GOT3 (cell line): ENCODE measurements at regions not wholly inside any gene's neighbourhood (a gene's known extent, or its start where the extent isn't known, plus 50 kb on each side); places are given as distances from the start of the nearest gene placed in this dataset.
A peak's percentile ranks its signal among the peaks of the same experiment; 100 is the strongest.
"Not testable (repeated sequence)": the region's sequence is repeated elsewhere in the genome, so short reads cannot be mapped to it uniquely, and the experiment has no call there.

Experiments used
- DNase-seq: peaks from one replicate; lab custom pipeline; 2025; ENCODE audit warnings: mixed read lengths; lab: John Stamatoyannopoulos, UW

DNA sequence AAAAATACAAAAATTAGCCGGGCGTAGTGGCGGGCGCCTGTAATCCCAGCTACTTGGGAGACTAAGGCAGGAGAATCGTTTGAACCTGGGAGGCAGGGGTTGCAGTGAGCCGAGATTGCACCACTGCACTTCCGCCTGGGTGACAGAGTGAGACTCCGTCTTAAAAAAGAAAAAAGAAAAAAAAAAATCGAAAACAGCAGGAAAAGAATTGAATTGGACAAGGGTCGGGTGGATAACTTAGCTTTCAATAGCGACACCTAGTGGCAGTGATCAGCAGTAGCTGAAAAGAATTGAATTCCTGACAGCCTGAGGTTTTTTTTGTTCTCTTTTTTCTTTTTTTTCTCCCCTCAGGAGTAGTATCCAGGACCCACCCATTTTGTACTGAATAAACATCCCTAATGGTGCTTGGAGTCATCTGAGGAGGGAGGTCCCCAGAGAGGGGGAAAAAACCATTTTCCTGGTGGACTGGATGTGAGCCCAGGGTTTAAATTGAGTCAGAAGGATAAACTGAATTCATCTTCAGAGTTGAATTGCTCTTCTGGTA is 55.1 kb downstream of the CYCS start:
- peak; percentile 54 for DNase-seq

DNA sequence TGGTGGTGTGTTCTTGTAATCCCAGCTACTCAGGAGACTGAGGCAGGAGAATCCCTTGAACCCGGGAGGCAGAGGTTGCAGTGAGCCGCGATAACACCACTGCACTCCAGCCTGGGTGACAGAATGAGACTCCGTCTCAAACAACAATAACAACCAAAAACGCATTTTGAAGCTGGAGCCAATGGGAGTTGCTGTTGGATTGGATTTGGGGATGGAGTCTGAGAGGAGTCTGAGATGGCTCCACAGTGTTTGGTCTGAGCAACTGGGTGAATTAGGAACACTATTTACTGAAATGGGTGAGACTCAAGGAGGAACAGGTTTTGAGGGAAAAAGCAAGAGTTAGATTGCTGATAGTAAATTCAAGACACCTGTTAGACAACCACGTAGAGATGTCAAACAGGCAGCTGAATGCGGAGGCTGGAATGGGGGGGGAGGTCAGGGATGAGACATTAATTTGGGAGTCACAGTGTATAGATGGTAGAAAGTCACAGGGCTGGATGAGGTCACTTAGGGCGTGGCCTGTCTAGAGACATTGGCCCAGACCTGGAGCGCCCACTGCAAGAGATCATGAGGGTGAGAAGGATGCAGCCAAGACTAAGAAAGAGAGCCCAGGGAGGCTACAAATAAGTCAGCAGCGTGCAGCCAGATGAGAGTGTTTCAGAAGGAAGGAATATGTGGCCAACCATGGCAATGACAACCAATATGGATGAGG is 56.4 kb downstream of the CYCS start:
- no peak for DNase-seq

DNA sequence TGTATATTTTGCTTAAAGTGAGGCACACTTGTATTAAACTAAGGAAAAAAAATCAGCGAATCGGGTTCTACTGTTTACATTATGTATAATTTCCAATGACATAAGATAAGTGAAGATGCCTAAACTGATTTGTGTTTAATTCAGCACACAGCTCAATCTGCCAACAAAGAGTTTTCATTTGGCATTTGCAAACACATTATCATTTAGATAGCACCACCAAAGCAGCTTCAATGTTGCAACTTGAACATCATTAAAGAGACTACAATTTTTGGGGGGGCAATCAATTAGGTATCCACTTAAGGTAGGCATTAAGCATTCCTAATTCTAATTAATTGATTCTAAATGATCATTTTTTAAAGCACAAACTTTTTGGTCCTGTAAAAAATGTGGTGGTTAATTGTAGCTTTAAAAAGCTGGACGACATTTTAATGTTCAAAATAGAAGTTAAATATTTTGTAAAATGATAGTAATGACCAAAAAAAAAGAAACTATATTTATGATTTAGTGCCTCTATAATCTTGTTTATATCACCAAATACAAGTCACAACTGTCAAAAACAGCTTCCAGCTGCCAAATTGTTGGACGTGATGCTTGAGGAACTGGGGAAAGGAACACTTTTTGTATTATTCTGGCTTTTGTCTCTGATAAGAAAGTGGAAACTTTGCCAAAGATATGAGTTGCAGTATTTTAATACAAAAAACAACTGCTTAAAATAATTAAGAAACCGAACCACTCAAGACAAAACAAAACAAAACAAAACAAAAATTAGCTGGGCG is 57.1 kb downstream of the CYCS start:
- DNase-seq: no peak

DNA sequence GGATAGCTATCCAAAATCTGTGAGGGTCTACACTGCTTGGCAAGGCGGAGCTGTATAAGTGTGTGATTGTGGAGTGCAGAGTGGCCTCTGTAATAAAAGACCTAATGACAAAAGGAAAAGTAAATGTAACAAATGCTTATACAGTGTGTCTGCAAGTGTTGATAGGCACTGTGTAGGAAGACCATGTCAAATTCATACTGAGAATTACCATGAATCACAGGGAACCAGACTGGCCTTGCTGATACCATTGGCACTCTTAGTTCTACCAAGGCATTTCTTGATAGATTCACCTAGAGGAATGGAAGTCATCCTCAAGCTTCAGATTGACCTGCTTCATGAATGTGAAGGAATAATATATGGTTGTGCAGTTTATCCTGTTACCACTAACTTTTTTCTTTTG is 58.8 kb downstream of the CYCS start:
- no peak for DNase-seq

DNA sequence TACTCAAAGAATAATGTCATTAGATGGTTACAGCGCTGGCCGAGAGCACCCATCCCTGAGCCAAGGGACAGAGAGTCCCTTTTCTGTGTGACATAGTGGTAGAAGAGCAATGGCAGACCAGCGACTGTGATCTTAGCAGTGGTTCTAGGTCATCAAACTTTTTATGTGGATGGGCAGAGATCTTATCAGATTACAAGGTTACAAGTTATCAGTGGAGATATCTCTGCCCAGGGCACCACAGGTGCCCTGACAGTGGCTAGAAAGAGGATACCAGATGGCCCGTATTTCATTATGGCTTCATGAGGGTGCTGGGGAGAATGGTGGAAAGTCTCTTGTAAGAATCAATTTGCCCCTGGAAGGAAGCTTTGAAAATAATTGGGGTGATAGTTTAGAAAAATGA is 62.7 kb downstream of the CYCS start:
- no peak for DNase-seq

DNA sequence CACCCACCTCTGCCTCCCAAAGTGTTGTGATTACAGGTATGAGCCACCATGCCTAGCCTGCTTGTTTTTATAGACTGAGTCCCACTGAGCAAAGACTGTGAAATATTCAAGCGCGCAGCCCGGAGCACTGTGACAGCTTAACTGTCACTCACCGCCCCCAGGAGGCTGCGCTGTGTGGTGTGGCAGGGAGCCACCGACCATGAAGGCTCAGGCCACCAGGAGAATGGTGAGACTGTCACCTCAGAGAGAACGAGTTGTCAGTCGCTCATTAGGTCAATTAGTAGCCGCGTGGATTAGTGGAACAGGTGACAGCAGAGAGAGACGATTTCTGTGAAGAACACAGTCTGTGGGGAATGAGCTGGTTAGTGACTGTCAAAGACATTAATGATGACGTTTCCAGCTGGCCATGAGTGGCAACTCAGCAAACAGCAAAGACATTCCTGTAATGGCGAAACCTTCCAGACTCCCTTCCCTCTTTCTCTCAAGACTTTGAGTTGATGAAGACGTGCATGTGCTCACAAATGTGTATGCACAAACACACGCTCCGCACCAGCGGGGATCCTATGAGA is 64.5 kb downstream of the CYCS start:
- DNase-seq: no peak

DNA sequence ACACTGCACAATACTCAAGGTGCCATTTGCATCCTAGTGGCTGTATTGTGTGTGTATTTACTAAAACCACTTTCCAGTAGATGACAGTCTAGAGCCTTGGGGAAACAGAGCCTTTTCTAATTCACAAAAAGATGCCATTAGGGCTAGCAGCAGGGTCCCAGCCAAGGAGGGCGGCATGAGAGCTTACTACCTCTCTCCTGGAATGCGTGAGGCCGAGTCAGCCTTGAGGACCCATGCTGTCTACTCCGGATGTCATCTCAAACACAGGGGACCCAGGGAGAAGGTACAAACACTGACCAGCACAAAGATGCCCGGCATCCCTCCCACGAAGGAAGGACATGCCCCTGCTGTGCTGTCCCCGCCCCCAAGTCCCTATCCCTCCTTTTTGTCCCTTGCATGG is 65.5 kb downstream of the CYCS start:
- no peak for DNase-seq

DNA sequence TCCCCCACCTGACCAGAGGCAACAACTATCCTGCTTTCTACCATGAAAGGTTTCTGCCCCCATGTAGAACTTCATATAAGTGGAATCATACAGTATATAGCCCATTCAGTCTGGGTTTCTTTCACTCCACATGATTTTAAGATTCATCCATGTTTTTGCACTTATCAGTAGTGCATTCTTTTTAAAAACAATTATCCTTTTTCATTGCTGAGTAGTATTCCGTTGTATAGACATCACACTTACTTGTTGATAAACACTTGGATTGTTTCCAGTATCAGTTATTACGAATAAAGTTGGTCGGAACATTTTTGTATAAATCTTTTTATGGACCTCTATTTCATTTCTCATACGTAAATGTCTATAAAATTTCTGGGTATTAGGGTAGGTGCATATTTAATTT is 68.7 kb downstream of the CYCS start:
- DNase-seq: no peak

DNA sequence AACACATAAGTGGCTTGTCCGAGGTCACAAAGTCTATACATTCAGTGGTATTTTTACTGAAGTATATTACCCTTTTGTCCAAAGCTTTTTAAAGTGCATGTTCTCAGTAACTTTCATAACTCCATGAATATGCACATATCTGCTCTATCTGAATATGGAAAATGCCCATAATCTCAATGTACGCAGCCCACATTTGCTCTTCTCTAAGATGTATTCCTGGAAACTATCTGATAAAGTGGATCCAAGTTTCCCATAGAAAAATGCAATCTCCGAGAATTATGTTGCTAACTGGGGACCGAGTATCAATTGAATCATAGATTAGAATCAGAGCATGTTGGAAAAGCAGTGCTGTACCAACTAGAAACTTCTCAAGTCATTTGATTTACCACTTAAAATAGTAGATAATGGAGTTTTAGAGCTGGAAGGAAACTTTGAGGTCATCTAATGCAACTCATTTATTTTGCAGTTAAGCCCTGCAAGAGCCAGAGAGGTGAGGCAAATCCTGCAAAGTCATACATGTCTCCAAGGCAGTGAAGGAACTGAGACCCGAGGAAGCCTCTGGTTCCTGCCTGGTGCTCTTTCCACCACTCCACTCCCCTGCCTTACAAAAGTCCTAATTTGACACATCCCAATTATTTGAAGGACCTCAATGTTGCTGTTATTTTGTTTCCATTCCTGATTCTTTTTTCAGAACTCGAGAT is 69.4 kb downstream of the CYCS start:
- no peak for DNase-seq

DNA sequence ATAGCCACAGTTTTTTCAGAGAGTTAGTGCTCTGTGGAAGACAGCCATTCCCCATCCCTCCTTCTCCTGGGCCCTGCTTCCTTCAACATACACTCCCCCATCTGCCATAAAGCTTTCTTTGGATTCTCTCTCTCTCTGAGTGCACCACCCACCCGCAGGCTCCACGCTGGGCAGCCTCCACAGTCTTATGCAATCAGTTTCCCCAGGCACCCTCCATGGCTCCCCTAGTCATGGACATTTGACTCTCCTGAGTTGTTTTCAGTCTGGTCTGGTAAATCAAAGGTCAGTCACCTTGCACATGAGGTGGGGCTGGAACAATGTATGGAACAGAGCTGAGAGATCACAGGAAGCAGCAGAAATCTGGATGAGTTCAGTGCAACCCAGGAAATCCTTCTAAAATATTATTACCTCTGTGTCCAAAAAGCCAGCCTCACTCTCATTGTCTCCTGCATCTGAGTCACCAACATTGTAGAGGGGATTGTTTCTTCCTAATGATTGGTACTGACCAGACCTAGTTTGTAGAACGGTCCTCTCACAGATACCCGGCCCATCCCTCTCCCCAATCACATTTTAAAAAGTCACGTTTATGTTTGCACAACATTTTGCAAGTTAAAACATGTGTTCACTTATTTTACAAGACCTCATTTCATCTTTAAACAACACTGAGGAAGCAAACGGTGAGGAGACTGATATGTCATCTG is 70.1 kb downstream of the CYCS start:
- no peak for DNase-seq

DNA sequence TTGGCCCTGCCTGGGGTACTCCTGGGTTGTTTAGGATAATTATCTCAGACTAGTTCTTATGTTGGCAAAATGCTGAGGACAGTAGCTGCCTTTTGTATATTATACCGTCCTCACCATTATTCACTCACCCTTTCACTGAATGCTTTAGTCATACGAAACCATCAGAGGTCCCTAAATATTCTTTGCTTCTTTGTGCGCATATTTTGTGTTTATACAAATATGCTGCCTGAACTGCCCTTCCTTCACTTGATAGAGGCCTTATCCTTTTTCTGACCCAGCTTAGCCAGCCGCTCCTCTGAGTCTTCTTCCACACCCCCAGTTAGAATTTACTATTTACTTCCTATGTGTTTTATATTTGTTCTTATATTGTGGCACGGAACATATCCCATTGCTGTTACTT is 70.2 kb upstream of the OSBPL3 start:
- no peak for DNase-seq

DNA sequence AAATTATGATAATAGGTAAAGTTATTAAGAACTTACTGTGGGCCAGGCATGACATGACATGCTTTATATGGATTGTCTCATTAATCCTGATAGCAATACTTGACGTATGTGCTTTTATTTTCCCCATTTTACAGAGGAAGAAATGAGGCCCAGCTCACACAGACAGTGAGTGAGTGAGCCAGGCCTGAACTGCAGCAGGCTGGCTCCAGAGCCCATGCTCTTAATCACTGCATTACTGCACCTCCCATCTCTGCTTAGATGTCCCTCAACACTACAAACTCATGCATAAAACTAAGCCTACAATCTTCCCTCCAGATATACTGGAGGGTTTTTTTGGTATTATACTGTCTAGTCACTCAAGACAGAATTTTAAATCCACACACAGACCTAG is 68.5 kb upstream of the OSBPL3 start:
- DNase-seq: no peak

DNA sequence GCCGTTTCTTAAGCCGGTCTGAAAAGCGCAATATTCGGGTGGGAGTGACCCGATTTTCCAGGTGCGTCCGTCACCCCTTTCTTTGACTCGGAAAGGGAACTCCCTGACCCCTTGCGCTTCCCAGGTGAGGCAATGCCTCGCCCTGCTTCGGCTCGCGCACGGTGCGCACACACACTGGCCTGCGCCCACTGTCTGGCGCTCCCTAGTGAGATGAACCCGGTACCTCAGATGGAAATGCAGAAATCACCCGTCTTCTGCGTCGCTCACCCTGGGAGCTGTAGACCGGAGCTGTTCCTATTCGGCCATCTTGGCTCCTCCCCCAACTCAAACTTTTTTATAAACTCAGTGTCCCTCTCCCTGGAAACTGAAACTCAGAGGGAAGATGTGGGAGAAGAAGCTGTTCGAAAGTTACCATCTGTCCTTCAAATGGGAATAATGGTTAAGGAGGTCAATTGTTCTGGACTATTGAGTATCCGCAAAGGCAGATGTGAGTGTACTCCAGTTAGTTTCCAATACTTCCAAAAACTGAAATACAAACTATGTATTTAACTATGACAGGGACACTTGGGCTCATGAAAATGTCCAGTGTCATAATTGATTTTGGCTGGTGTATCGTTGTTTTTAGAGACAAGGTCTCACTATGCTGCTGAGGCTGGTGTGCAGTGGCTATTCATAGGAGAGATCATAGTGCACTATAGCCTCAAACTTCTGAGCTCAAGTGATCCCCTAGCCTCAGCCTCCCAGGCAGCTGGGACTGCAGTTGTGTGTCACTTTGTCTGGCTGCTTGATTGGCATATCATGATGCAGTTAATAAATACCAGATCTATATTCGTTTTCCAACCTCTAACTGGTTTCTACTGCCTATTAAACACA is 67.8 kb upstream of the OSBPL3 start:
- DNase-seq: not testable (repeated sequence)

DNA sequence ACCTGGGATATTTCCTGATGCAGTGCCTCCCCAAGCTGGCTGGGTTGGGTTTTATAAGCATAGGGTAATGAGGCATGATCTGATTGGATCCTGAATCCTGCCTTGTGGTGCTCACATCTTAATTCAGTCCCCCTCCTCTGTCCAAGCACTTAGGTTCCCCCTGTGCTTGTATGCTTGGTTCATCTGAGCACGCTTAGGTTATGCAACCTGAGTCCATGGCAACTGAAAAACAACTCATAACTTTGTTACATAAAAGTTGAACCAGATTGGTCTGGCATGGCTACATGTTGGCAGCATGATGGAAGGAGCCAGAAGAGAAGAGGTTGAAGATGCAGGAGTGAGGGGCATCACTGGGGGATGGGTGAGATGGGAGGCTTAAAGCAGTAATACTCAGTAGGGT is 57.3 kb upstream of the OSBPL3 start:
- no peak for DNase-seq

DNA sequence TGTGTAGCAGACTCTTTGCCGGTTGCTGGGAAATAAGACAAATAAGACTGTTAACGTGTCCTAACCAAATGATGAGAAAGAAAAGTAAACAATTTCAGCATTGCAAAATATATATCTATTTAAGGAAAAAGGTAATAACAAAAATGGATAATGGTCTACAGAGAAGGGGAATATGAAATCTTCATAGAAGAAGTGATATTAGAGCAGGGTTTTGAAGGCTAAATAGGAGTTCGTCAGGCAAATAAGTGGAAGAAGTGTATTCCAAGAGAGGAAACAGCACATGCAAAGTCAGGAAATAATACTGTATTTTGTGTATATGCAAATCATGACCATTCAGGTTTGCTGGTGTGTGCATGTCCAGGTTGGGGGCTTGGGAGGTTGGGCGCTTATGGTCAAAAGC is 55.3 kb upstream of the OSBPL3 start:
- no peak for DNase-seq

DNA sequence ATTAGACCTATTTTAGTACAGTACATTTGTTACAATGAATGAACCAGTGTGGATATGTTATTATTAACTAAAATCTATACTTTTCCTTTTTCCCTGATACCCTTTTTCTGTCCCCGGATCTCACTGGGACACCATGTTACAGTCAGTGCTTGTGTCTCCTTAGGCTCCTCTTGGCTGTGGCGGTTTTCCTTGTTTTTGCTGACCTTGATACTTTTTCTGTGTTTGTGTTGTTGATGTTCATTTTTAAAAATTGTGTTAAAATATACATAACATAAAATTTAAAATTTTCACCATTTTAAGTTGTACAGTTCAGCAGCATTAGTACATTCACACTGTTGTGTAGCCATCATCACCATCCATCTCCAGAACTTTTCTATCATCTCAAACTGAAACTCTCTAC is 54.2 kb upstream of the OSBPL3 start:
- no peak for DNase-seq

DNA sequence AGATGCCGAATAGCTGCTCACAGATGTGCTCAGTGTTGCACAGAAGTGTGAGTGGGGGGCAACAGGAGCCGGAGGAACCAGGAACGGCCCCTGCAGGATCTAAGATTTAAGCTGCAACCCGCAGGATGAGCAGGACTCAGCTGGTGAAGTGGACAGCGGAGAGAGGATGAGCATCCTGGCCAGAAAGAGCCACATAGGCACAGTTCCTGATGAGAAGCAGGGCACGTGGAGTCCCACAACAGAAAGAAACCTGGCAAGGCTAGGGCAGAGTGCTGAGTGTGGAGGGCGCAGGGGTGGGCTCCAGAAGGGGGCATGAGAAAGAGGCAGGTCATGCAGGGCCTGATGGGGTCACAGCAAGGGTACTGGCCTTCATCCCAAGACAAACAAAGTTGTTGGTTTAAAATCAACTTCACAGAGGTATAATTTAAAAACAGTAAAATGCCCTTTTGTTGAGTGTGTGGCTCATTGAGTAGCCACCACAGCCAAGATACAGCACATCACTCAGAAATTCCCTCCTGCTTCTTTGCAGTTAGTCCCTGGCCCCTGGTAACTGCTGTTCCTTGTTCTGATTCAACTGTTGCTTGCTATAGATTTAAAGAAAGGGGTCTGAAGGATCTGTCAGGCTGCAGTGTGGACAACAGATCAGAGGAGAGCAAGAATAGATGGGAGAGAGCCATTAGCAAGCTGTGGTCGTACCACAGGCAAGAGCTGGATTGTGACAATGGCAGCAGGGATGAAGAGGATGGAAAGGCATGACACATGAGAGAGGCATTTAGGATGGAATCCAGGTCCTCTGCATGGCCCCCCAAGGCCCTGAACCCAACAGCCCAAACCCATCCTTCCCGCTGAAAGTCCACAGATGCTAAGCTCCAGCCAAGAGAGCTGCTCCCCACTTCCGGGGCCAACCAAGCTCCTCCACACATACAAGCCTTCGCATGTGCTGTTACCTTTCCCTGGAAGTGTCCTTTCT is 53.1 kb upstream of the OSBPL3 start:
- no peak for DNase-seq

DNA sequence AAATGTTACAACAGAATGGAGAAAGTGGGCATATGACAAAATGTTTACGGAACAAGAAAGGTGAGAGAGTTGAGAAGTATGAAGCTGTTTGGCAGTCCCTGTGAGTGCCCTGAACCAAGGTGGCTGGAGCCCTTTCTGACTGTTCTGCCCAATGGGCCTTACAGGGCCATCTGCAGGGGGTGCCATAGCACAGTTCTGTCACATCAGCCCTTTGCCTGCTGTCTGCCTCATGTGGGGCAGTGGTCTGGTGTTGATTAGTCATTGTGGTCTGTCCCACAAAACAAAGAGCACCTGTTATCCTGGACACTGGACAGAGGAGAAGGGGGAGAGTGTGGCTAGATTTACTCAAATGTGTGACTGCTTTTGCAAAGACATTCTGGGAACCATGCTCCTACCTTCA is 51.5 kb upstream of the OSBPL3 start:
- DNase-seq: no peak

DNA sequence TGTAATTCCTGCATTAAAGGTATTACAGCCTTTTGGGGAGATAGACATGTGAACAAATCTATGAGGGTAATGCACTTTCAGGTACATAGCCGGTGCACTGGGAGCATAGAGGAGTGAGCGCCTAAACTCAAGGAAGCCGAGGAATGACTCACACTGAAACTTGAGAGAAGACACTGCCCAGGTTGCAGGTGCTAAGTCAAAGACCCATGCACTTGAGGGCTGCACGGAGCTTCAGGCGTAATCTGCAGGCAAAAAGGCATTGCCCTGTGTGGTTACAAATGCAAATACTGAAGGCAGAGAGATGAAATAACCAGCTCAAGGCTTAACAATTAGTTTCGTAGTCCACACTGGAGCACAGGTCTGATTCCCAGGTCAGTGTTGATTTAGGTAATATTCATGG is 51.0 kb upstream of the OSBPL3 start:
- DNase-seq: no peak
